ENCODE measurements at regions not wholly inside any gene's neighbourhood (a gene's known extent, or its start where the extent isn't known, plus 50 kb on each side); places are given as distances from the start of the nearest gene placed in this dataset.
"Not testable (repeated sequence)": the region's sequence is repeated elsewhere in the genome, so short reads cannot be mapped to it uniquely, and the experiment has no call there.

DNA sequence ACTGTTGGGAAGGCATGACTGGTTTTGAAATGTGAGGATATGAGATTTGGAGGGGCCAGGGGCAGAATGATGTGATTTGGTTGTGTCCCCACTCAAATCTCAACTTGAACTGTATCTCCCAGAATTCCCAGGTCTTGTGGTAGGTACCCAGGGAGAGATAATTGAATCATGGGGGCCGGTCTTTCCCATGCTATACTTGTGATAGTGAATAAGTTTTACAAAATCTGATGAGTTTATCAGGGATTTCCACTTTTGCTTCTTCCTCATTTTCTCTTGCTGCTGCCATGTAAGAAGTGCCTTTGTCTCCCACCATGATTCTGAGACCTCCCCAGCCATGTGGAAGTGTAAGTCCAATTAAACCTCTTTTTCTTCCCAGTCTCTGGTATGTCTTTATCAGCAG lies 170.1 kb upstream of the JUN start:
- not testable (repeated sequence) for TF ChIP-seq CTCF, POLR2A (IDR thresholded peaks at IDR 0.05)
